Chondrocyte (in vitro differentiated cells): ENCODE measurements at regions not wholly inside any gene's neighbourhood (a gene's known extent, or its start where the extent isn't known, plus 50 kb on each side); places are given as distances from the start of the nearest gene placed in this dataset.

ENCODE experiments used
- DNase-seq: peaks from one replicate; pipeline ENCODE4 v3.0.0; 2021; ENCODE audit warnings: mixed read lengths, low spot score
- H3K27ac Mint-ChIP-seq: one replicate; pipeline ENCODE4 v1.8.0; 2021; ENCODE audit warnings: mild to moderate bottlenecking, moderate library complexity, mixed read lengths; ENCODE audit not compliant: unreplicated experiment
- H3K27me3 Mint-ChIP-seq: 2 replicates; pipeline ENCODE4 v1.8.0; 2021; ENCODE audit warnings: low read depth, mixed read lengths
- H3K36me3 Mint-ChIP-seq: 2 replicates; pipeline ENCODE4 v1.8.0; 2021; ENCODE audit warnings: low read depth, mixed read lengths
- H3K4me1 Mint-ChIP-seq: 2 replicates; pipeline ENCODE4 v1.8.0; 2021; ENCODE audit warnings: low read depth, mild to moderate bottlenecking, mixed read lengths
- H3K4me3 Mint-ChIP-seq: one replicate; pipeline ENCODE4 v1.8.0; 2021; ENCODE audit warnings: mild to moderate bottlenecking, moderate library complexity, mixed read lengths; ENCODE audit not compliant: unreplicated experiment
- H3K9me3 Mint-ChIP-seq: 2 replicates; pipeline ENCODE4 v1.8.0; 2021; ENCODE audit warnings: low read depth, mixed read lengths
- CTCF ChIP-seq: fragments of 200-600 bp; sonication (generic); IDR thresholded peaks from 2 replicates; pipeline ENCODE4 v1.5.0; 2021; ENCODE audit warnings: antibody characterized with exemption, mild to moderate bottlenecking, moderate library complexity

GRCh38 chr3:187845826-187846225 lies 100.6 kb upstream of the BCL6 start:
- Mint-ChIP-seq H3K9me3 (no peaks in the 10 kb centered on the region), H3K4me3 (no peak overlapping the region), H3K4me1 (peaks cover 9% of the 10 kb centered on the region), H3K36me3 (no peaks in the 10 kb centered on the region), H3K27me3 (no peaks in the 10 kb centered on the region), H3K27ac (no peak overlapping the region)
- no peak for DNase-seq
- TF ChIP-seq CTCF = no peak

DNA sequence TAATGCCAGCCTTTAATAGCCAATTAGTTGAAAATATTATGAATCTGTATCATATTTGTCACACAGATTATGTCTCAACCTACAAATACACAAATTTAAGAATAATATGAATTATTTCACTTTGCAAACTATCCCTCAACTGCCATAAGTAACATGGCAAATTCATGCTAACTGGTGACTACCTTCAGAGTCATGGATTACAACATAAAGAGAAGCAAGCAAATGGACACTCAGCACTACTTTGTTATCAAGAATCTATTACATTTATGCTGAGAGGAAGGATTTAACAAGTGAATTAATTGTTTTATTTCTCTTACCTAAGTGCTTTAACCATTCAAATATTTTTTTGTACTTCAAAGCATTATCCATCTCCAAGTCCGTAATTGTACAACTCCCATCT lies 103.1 kb upstream of the BCL6 start:
- no peak for DNase-seq
- Mint-ChIP-seq H3K4me1 (no peaks in the 10 kb centered on the region), H3K27ac (no peak overlapping the region), H3K36me3 (no peaks in the 10 kb centered on the region), H3K4me3 (no peak overlapping the region), H3K9me3 (peaks cover 6% of the 10 kb centered on the region), H3K27me3 (no peaks in the 10 kb centered on the region)
- TF ChIP-seq CTCF = no peak

- no peak overlapping the region for H3K27ac Mint-ChIP-seq
- no peaks in the 10 kb centered on the region for H3K27me3 Mint-ChIP-seq
- no peak overlapping the region for H3K4me3 Mint-ChIP-seq
- DNase-seq = no peak
- no peaks in the 10 kb centered on the region for H3K4me1 Mint-ChIP-seq
- H3K36me3 Mint-ChIP-seq = no peaks in the 10 kb centered on the region
- peaks cover 6% of the 10 kb centered on the region for H3K9me3 Mint-ChIP-seq
- no peak for TF ChIP-seq CTCF
These were observed 103.9 kb upstream of the BCL6 start for GRCh38 chr3:187849016-187849654.

- Mint-ChIP-seq H3K9me3 (peaks cover 6% of the 10 kb centered on the region), H3K27ac (no peak overlapping the region), H3K36me3 (no peaks in the 10 kb centered on the region), H3K27me3 (no peaks in the 10 kb centered on the region), H3K4me1 (no peaks in the 10 kb centered on the region), H3K4me3 (no peak overlapping the region)
- no peak for TF ChIP-seq CTCF
- no peak for DNase-seq
These were observed 105.1 kb upstream of the BCL6 start for GRCh38 chr3:187850258-187850921.

DNA sequence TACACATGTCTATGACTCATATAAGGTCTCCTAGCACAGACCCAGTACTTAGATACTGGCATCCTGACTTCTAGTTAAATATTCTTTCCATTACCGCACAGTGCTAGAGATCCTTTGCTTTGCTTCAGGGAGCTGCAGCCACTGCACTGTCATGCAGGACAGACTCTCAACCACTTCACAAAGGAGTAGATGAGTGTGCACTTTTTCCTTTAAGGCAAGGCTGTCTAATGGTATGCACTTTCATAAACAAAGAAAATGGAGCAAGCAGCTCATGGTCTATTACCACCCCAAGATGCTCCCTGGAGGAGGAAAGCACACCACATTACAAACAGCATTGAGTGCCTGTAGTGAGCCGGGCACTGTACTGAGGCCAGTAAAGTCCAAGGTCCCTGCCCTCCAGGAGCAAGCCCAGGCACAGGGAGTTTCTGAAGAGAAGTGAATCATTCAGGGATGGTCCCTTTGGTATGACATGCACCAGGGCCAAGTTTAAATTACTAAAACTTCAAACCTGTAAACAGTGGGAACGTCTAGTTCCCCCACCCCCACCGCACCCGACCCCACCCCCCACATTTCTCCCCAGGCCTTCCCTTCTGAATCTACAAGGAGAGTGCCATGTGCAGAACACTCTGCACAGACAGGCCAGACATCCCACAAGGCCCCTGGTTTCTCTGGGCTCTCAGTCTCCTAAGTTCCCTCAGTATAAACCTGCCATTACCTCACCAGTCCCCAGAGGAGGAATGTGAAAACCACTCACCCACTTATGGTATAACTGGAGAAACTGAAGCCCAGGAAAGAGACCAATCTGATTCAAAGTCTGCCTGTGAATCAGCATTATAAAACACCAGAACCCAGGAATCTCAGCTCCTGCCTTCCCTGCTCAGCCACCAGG lies 107.8 kb upstream of the BCL6 start:
- Mint-ChIP-seq H3K27me3 (no peaks in the 10 kb centered on the region), H3K36me3 (no peaks in the 10 kb centered on the region), H3K27ac (no peak overlapping the region), H3K9me3 (peaks cover 6% of the 10 kb centered on the region), H3K4me3 (no peak overlapping the region), H3K4me1 (no peaks in the 10 kb centered on the region)
- DNase-seq = no peak
- no peak for TF ChIP-seq CTCF
